Stimulated activated CD8-positive, alpha-beta memory T cell treated with anti-CD3 and anti-CD28 coated beads, Interleukin-15, amount 100 ng/mL, for 48 hours (primary cell): ENCODE measurements at regions not wholly inside any gene's neighbourhood (a gene's known extent, or its start where the extent isn't known, plus 50 kb on each side); places are given as distances from the start of the nearest gene placed in this dataset.

Source experiments
- DNase-seq, 2 donors: peaks; one replicate each; pipeline ENCODE4 v3.0.0-alpha.2; 2020; ENCODE audit warnings: low read depth in 2 of 2

- no peak for DNase-seq
These were observed 149.4 kb downstream of the DHX35 start for GRCh38 chr20:39111359-39112177.

- no peak for DNase-seq
These were observed 148.6 kb downstream of the DHX35 start for GRCh38 chr20:39110819-39111136.

GRCh38 chr20:39109933-39110818 lies 148.0 kb downstream of the DHX35 start:
- DNase-seq, result no peak

- no peak for DNase-seq
These were observed 146.6 kb downstream of the DHX35 start for GRCh38 chr20:39108746-39109145.

DNA sequence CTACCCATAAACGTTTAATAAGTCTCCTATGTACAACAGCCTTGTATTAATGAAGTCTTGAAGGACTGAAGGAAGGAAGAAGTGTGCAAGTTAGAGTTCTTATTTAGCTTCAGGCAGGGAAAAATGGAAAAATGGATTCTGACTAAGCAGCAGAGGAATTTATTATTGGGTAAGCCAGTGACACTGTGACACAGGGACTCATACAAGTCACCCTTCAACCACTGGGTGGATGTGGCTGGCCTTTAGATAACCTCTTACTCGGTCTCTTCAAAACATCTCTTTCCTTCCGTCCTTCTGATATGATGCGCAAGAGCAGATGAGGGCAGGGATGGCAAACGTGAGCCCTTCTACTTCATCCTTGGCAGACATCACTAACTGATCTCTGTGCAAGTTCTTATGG lies 145.6 kb downstream of the DHX35 start:
- DNase-seq, result no peak

GRCh38 chr20:39106791-39107190 lies 144.6 kb downstream of the DHX35 start:
- DNase-seq, result no peak

DNA sequence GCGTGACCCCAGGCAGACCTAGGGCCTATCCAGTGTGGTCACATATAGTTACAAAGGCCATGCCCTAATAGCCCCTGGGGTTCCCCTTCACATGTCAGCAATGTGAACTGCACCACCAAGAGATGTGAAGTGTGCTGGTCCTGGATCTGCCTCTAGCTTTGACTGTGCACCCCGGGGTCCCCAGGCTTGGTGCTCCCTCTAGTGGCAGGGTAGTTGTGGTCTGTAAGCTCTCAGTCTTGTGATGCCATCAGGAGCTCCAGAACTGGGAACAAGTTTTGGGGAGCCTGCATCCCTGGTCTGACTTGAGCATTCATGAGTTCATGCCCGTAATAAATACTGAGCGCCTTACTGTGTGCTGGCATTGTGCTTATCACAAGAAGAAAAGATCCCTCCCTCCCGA lies 143.4 kb downstream of the DHX35 start:
- DNase-seq, result no peak

- DNase-seq, result no peak
These were observed 141.6 kb downstream of the DHX35 start for GRCh38 chr20:39103732-39104131.

GRCh38 chr20:39103305-39103704 lies 141.2 kb downstream of the DHX35 start:
- no peak for DNase-seq

GRCh38 chr20:39101895-39102294 lies 139.8 kb downstream of the DHX35 start:
- DNase-seq, result no peak

- DNase-seq, result no peak
These were observed 138.5 kb downstream of the DHX35 start for GRCh38 chr20:39100691-39101090.

- DNase-seq, result no peak
These were observed 135.7 kb downstream of the DHX35 start for GRCh38 chr20:39097889-39098288.

DNA sequence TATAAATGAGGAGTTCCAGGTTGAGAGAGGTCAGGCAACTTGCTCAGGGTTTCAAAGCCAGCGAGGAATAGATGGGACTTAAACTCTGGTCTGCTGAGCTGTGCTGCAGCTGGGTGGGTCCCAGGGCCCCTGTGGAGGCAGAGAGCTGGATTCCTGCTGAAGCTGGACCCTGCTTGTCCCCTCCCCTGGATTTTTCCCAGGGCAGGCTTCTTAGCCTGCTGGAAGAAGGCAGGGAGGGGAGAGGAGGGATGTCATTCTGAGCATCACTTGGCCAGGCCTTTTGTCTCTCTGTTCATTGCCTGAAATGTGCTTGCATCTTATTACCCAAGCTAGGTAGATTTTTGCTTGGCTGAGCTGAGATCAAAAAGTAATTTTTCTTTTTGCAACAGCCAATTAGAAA lies 133.7 kb downstream of the DHX35 start:
- no peak for DNase-seq

DNA sequence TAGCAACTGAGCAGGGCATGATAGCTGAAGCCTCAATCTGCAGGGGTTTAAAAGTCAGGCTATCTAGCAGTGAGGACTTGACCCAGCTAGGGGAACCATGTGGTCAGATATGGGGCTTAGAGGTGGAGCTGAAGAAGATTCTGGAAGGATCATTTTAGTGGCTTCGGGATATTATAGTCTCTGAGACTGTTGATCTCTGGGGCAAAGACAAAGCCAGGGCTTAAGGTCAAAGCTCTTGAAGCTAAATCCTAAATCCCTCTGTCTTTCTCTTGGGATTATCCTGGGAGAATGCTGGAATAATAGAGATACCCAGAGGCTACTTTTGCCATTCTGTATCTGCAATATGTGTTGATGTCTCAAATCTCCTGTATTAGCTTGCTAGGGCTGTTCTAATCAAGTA lies 132.2 kb downstream of the DHX35 start:
- no peak for DNase-seq

DNA sequence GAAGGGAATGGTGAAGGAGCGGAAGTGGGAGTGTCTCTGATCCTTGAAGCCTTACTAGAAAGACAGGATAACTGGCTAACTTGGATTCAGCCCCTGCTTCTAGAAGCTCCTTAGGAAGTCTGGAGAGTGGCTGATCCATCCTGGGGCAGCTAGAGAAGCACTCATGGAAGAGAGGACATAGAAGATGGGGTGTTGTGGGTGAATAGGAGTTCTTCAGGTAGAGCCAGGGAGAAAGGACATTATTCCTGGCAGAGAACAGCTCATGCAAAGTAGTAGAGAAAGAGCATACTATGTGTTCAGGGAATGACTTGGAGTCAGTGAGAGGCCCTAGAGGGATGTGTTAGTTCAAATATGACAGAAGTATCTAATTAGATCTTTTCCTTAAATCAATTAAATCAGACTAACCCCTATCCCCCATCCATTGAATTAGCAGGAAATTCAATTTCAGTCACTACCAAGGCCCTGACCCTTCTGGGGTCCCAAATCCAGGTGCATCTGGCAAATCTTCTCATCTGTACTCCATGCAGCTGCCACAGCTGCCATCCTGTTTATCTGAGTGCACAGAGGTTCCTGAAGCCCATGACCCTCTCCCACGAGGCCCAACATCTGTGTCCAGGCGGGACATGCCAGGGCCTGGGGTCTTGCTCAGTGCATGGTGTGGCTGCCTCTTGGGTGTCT lies 130.7 kb downstream of the DHX35 start:
- DNase-seq, result no peak

DNA sequence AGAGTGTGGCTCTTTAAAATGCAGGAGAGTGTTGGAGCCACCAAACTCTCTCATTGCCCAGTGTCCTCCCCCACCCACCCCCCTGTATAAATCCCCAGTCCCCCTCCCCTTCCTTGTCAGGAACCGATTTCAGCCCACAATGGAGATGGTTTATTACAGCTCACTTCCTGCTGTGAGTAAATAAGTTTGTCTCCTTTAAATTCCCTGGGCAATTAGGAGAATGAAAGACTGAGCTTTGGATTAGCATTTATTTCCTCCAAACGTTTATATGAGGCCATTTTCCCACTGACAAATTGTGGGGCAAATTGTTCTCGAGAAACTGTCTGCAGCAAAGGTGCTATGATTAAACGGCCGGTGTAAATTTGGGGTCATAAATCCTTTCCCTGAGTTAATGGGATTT lies 128.8 kb downstream of the DHX35 start:
- DNase-seq, result no peak

DNA sequence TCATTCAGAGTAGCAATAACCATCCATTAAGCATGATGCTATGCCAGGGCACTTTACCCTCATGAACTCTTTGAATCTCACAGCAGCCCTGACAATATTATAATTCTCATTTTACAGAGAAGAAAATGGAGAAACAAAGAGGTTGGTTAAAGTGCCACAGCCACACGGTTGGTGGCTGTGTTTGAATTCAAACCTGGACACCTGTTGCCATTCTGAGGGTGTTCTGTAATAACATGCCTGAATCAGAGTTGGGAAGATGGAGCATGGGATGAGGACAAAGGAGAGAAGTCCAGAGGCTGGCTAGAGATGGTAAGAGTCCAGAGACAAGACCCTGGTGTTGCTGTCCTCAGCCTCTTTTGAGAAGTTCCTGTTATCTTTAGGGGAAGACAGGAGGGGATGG lies 127.7 kb downstream of the DHX35 start:
- no peak for DNase-seq
